Stimulated activated effector memory CD8-positive, alpha-beta T cell treated with anti-CD3 and anti-CD28 coated beads, Interleukin-12 subunit alpha, Interleukin-12 subunit beta, amount 100 ng/mL, for 72 hours (primary cell): ENCODE measurements at regions not wholly inside any gene's neighbourhood (a gene's known extent, or its start where the extent isn't known, plus 50 kb on each side); places are given as distances from the start of the nearest gene placed in this dataset.
"Not testable (repeated sequence)": the region's sequence is repeated elsewhere in the genome, so short reads cannot be mapped to it uniquely, and the experiment has no call there.

ENCODE experiments used
- ATAC-seq: fragments of 150-1000 bp; cut with Tn5 transposase; 2 replicates; pipeline ENCODE4 v1.10.0; 2021
- DNase-seq, 2 donors: peaks; one replicate each; pipeline ENCODE4 v3.0.0; 2021 to 2022; ENCODE audit warnings: low spot score in 2 of 2
- H3K27ac Mint-ChIP-seq: one replicate; pipeline ENCODE4 v1.8.0; 2022; ENCODE audit warnings: mild to moderate bottlenecking, mixed read lengths
- H3K36me3 Mint-ChIP-seq: one replicate; pipeline ENCODE4 v1.8.0; 2022; ENCODE audit warnings: mild to moderate bottlenecking, mixed read lengths
- H3K4me1 Mint-ChIP-seq: one replicate; pipeline ENCODE4 v1.8.0; 2022; ENCODE audit warnings: mixed read lengths
- H3K4me3 Mint-ChIP-seq: one replicate; pipeline ENCODE4 v1.8.0; 2022; ENCODE audit warnings: mild to moderate bottlenecking, mixed read lengths
- H3K9me3 Mint-ChIP-seq: one replicate; pipeline ENCODE4 v1.8.0; 2022; ENCODE audit warnings: mixed read lengths

DNA sequence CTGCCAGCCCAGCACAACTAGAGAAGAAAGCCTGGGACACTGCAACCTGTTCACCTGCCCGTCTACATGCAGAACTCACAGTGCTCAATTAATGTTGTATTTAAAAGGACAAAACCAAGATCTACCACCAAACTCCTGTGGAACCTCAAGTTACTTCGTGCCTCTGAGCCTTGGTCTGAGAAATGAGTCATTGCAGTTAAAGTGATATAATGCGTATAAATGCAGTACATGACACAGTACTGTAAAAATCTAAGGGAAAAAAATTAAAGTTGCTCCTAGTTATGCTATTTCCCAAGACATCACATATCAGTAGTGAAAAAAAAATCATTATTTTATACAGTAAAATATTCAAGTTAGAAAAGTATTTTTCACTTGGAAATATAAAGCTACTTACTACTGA is 138.9 kb downstream of the ZIC4 start:
- ATAC-seq (no peak), DNase-seq (no peak)
- H3K27ac Mint-ChIP-seq = no peak overlapping the region
- no peaks in the 10 kb centered on the region for H3K36me3 Mint-ChIP-seq
- peaks cover 3% of the 10 kb centered on the region for H3K9me3 Mint-ChIP-seq
- H3K4me1 Mint-ChIP-seq = no peaks in the 10 kb centered on the region
- no peak overlapping the region for H3K4me3 Mint-ChIP-seq

DNA sequence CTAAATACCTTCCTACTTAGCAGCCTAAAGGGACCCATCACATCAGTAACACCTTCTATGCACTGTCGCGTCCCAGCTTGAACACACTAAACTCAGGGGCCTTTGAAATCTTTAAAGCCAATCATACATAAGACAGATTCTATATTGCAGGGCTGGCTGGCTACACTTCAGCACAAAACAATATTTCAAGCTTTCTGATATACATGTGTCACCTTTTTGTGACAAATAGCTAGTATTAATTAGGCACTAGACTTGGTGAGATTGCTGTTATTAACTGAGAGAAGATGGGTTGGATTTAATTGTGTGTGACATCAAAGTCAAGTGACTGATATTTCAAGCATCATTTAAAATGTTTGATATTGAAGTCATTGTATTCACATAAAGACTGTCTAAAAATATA is 148.4 kb downstream of the ZIC4 start:
- ATAC-seq (no peak), DNase-seq (no peak)
- no peak overlapping the region for H3K4me3 Mint-ChIP-seq
- peaks cover 19% of the 10 kb centered on the region for H3K9me3 Mint-ChIP-seq
- H3K27ac Mint-ChIP-seq = no peak overlapping the region
- no peaks in the 10 kb centered on the region for H3K36me3 Mint-ChIP-seq
- H3K4me1 Mint-ChIP-seq = no peaks in the 10 kb centered on the region

DNA sequence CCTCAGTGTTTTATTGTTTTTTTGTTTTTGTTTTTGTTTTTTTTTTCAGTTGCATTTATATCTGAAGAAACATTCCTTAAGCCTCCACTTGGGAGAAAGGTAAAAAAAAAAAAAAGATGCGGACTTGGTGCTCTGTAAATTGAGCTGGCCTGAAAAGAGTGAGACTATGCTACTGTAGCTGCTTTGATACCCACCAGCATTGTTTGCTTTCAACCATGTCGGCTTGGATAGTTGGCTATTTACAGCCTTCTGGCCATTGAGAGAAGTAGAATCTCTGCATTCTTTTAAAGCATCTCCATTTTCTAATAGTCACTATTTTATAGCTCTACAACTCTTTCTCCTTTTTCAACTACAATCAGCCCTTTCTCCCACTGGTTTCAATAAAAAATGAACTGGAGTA is 149.6 kb downstream of the ZIC4 start:
- DNase-seq = no peak
- H3K4me3 Mint-ChIP-seq = no peak overlapping the region
- no peaks in the 10 kb centered on the region for H3K4me1 Mint-ChIP-seq
- peaks cover 22% of the 10 kb centered on the region for H3K9me3 Mint-ChIP-seq
- H3K36me3 Mint-ChIP-seq = no peaks in the 10 kb centered on the region
- H3K27ac Mint-ChIP-seq = no peak overlapping the region
- no peak for ATAC-seq

DNA sequence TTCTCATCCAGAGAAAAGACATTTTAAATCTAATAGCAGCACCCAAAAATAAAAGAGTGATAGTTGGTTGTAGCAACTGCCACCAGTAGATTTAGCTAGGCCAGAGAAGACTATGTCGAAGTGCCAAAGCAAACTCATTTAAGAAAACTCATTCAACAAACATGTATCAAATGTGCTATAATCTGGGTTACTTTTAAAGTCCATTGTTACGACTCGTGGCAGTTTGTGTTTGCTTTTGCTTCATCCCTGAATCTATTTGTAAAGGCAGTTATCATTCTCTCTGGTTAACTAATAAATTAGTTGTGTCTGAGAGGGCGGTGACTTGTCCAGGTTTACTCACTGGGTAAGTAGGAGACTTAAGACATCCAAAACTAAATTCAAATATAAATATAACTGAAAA is 159.4 kb downstream of the ZIC4 start:
- no peak overlapping the region for H3K27ac Mint-ChIP-seq

DNA sequence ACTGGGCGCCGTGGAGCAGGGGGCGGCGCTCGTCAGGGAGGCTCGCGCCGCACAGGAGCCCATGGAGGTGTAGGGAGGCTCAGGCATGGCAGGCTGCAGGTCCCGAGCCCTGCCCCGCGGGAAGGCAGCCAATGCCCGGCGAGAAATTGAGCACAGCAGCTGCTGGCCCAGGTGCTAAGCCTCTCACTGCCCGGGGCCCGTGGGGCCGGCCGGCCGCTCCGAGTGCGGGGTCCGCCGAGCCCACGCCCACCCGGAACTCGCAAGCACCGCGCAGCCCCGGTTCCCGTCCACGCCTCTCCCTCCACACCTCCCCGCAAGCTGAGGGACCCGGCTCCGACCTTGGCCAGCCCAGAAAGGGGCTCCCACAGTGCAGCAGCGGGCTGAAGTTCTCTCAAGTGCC is 160.7 kb downstream of the ZIC4 start:
- not testable (repeated sequence) for H3K4me1 Mint-ChIP-seq, H3K4me3 Mint-ChIP-seq, H3K36me3 Mint-ChIP-seq, H3K9me3 Mint-ChIP-seq, ATAC-seq, H3K27ac Mint-ChIP-seq, DNase-seq

More for the DNA sequence above, 159.4 kb downstream of the ZIC4 start:
- Mint-ChIP-seq H3K4me1 (no peaks in the 10 kb centered on the region), H3K9me3 (peaks cover 7% of the 10 kb centered on the region), H3K36me3 (no peaks in the 10 kb centered on the region), H3K4me3 (no peak overlapping the region)
- ATAC-seq = no peak
- no peak for DNase-seq

DNA sequence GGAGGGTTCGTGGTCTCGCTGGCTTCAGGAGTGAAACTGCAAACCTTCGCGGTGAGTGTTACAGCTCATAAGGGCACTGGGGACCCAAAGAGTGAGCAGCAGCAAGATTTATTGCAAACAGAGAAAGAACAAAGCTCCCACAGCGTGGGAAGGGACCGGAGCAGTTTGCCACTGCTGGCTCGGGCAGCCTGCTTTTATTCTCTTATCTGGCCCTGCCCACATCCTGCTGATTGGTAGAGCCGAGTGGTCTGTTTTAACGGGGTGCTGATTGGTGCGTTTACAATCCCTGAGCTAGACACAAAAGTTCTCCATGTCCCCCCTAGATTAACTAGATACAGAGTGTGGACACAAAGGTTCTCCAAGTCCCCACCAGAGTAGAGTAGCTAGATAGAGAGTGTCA is 161.3 kb downstream of the ZIC4 start:
- H3K36me3 Mint-ChIP-seq, H3K27ac Mint-ChIP-seq, H3K4me3 Mint-ChIP-seq, H3K9me3 Mint-ChIP-seq, H3K4me1 Mint-ChIP-seq, DNase-seq, ATAC-seq: not testable (repeated sequence)

DNA sequence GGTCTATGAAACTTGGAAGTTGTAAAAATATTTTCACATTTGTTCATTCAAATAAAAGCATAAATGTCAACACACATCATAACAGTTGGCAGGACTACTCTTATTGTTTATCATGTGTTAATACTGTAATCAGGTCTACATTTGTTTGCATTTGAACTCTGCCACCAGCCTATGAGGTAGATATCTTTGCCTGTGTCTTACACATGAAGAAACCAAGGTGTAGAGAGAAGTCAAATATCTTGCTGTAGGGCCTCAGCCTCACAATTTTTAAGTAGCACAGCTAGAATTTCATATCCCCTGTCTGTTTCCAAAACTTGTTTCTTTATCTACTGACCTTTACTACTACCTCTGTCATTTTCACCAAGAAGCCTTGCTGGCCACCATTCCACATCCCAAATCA is 161.9 kb downstream of the ZIC4 start:
- Mint-ChIP-seq H3K36me3 (no peaks in the 10 kb centered on the region), H3K9me3 (peaks cover 4% of the 10 kb centered on the region), H3K4me1 (no peaks in the 10 kb centered on the region), H3K27ac (no peak overlapping the region), H3K4me3 (no peak overlapping the region)
- DNase-seq (no peak), ATAC-seq (no peak)

DNA sequence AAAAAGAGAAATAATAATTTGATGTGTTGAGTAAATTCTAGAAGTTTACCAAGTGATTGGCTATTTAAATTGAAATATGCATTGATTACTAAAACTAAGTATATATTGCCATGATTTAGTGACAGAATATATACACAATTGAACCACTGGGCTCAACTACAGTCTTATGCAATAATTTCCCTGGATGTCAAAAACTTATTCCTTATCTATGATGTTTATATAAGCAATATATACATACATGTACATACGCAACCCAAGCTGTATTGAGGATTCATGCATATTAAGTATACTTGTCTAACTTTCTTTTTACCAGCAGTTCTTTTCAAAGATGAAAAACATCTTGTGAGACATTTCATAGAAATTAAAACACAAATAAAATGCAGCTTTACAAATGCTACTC is 165.8 kb downstream of the ZIC4 start:
- ATAC-seq (no peak), DNase-seq (no peak)
- H3K36me3 Mint-ChIP-seq = no peaks in the 10 kb centered on the region
- no peak overlapping the region for H3K27ac Mint-ChIP-seq
- peaks cover 9% of the 10 kb centered on the region for H3K9me3 Mint-ChIP-seq
- no peak overlapping the region for H3K4me3 Mint-ChIP-seq
- no peaks in the 10 kb centered on the region for H3K4me1 Mint-ChIP-seq

DNA sequence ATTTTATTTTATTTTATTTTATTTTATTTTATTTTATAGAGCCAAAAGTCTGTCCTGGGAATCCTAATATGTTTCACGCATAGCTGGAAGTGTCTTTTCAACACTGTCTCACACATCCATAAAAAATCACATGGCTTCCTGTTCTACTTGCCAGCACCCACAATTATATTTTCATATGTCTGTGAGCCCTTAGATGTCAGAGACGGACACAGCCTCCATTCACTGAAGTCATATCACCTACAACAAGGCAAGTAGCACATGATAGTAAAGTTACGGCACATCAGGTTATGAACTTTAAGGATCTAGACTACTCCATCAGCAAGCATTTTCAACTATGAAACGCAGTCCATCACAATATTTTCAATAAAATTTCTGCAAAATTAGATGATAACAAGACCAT is 168.4 kb downstream of the ZIC4 start:
- no peaks in the 10 kb centered on the region for H3K4me1 Mint-ChIP-seq
- H3K4me3 Mint-ChIP-seq = no peak overlapping the region
- H3K27ac Mint-ChIP-seq = no peak overlapping the region
- ATAC-seq (no peak), DNase-seq (no peak)
- H3K36me3 Mint-ChIP-seq = no peaks in the 10 kb centered on the region
- peaks cover 19% of the 10 kb centered on the region for H3K9me3 Mint-ChIP-seq

DNA sequence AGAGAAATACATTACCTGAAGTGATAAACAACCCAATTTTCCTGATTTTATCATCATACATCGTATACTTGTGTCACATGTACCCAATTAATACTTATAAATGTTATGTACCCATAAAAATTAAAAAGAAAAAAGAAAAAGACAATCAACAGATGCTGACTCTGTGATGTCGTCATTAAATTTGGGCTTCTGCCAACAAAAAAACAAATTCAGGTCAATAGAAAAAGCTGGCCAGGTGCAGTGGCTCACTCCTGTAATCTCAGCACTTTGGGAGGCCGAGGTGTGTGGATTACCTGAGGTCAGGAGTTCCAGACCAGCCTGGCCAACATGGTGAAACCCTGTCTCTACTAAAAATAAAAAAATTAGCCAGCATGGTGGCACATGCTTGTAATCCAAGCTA is 174.4 kb downstream of the ZIC4 start:
- H3K4me3 Mint-ChIP-seq, H3K27ac Mint-ChIP-seq, H3K36me3 Mint-ChIP-seq, DNase-seq, ATAC-seq, H3K4me1 Mint-ChIP-seq: not testable (repeated sequence)
- H3K9me3 Mint-ChIP-seq = peaks cover 16% of the 10 kb centered on the region

DNA sequence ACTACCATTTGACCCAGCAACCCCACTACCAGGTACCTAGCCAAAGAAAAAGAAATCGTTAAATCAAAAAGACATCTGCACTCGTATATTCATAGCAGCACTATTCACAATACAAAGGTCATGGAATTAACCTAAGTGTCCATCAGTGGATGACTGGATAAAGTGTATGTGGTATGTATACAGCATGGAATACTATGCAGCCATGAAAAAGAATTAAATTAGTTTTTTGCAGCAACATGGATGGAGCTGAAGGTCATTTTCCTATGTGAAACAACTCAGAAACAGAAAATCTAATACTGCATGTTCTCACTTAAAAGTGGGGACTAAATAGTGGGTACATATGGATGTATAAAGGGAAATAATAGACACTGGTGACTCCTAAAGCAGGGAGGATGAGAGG is 175.2 kb downstream of the ZIC4 start:
- Mint-ChIP-seq H3K4me1 (no peaks in the 10 kb centered on the region), H3K36me3 (no peaks in the 10 kb centered on the region), H3K9me3 (peaks cover 10% of the 10 kb centered on the region), H3K27ac (no peak overlapping the region), H3K4me3 (no peak overlapping the region)
- DNase-seq = no peak
- ATAC-seq = no peak

DNA sequence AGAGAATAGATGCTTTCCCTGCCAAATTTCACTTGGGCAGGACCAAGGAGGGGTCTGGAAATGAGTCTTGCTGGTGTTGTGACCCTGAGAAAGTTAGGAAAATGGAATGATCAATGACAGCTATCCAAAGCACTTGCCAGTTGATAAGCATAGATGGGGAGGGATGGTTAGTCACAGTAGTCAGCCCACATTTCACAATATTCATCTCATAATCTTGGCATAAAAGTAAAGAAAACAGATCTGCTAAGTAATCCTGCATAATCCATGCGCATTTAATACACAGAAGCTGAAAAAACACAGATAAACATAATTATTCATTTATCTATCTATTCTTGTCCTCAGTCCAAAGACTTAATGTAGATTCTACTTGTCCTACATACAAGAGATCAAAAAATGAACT is 184.1 kb downstream of the ZIC4 start:
- no peaks in the 10 kb centered on the region for H3K4me1 Mint-ChIP-seq
- no peaks in the 10 kb centered on the region for H3K36me3 Mint-ChIP-seq
- ATAC-seq (no peak), DNase-seq (no peak)
- peaks cover 2% of the 10 kb centered on the region for H3K9me3 Mint-ChIP-seq
- no peak overlapping the region for H3K27ac Mint-ChIP-seq
- H3K4me3 Mint-ChIP-seq = no peak overlapping the region

DNA sequence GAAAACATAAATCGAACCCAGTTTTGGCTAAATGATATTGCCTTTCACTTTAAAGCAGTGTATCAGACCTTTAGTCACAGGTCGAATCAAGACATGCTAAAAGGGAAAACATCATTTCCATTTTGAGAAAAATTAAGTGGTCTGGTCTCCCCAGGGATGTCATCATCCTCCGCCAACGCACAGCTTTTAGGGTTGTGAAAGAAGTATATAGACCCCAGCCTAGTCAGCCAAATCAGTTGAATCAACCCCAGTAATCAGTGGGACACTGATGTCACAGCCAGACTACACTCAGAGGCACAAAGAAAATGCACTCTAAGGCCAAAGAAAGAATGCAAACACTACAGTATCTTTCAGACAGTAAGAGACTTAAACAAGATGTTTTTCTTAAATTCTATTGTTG is 187.4 kb downstream of the ZIC4 start:
- ATAC-seq (no peak), DNase-seq (no peak)
- no peaks in the 10 kb centered on the region for H3K36me3 Mint-ChIP-seq
- H3K4me1 Mint-ChIP-seq = no peaks in the 10 kb centered on the region
- H3K4me3 Mint-ChIP-seq = no peak overlapping the region
- no peak overlapping the region for H3K27ac Mint-ChIP-seq
- H3K9me3 Mint-ChIP-seq = peaks cover 7% of the 10 kb centered on the region

DNA sequence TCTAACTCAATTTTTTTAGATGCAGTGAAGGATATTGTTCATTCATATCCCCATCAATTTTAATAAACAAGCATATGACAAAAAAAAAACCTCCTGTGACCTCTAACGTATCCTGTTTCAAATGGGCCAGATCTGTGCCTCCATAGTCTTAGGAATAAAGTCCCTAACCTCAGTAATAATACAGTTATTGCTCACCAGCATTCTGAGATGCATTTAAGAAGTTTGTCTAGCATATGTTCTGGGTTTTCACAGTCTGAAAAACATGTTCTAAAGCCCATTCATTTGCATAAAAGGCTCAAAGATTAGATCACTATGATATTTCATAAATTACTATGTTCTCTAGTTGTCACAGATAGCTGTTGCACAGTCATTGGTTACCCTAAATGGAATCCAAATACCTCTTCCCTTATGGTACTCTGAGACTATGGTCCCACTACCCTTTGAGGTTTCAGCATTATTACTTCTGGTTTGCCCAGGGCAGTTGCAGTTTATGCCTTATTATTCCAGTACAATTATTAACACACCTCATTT is 190.1 kb downstream of the ZIC4 start:
- Mint-ChIP-seq H3K4me3 (no peak overlapping the region), H3K4me1 (no peaks in the 10 kb centered on the region), H3K27ac (no peak overlapping the region), H3K36me3 (no peaks in the 10 kb centered on the region), H3K9me3 (peaks cover 12% of the 10 kb centered on the region)
- ATAC-seq (no peak), DNase-seq (no peak)

DNA sequence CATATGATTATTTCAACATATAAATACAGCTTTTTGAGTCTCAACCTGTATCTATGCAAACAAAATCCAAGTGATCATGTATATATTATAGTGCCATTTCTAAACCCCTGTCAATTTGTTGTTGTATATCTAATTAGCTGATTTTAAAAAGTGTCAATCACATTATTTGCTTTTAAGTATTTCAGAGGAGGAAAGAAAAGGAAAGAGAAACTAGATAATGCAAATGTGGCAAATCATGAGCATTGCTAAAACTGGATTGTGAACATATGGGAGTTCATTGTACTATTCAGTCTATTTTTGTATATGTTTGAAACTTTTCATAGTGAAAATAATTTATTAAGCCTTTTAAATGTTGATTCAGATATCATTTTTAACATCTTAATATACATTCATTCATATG is 190.7 kb downstream of the ZIC4 start:
- Mint-ChIP-seq H3K36me3 (no peaks in the 10 kb centered on the region), H3K9me3 (peaks cover 12% of the 10 kb centered on the region), H3K27ac (no peak overlapping the region), H3K4me1 (no peaks in the 10 kb centered on the region), H3K4me3 (no peak overlapping the region)
- DNase-seq (no peak), ATAC-seq (no peak)

DNA sequence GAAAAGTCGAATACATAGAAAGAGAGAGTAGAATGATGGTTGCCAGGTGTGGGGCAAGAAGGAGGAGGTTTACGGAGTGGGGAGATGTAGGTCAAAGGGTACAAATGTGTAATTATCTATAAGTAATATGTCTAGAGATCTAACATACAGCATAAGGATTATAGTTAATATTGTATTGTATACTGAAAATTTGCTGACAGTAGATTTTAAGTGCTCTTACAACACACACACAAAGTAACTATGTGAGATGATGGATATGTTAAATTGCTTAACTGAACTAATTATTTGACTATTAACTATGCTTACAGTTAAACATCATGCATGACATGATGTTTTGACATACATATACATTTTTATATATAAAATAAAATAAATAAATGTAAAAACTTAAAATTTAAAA is 192.7 kb downstream of the ZIC4 start:
- no peak overlapping the region for H3K4me3 Mint-ChIP-seq
- H3K4me1 Mint-ChIP-seq = no peaks in the 10 kb centered on the region

DNA sequence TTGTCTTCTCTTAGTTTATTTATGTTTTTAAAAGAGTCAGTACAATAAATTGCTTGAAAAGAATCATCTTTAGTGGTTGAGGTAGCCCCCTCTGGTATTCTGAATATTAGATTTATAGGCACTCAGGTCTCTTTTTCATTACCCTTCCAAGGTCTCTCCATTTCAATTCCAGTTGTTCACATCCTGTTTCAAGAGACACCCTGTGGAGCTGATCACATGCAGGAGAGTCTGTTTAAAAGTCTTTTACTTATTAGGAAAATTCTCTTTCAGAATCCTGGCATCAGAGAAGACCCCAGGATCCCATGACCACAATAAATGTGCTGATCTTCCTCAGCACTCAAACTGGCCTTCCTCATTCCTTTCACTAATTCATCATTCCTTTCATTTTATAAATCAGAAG is 195.7 kb downstream of the ZIC4 start:
- ATAC-seq = no peak
- Mint-ChIP-seq H3K9me3 (peaks cover 24% of the 10 kb centered on the region), H3K27ac (no peak overlapping the region), H3K4me3 (no peak overlapping the region), H3K4me1 (no peaks in the 10 kb centered on the region), H3K36me3 (no peaks in the 10 kb centered on the region)
- DNase-seq = no peak

More for the DNA sequence above, 192.7 kb downstream of the ZIC4 start:
- Mint-ChIP-seq H3K9me3 (peaks cover 17% of the 10 kb centered on the region), H3K27ac (no peak overlapping the region), H3K36me3 (no peaks in the 10 kb centered on the region)
- DNase-seq (no peak), ATAC-seq (no peak)
